Stimulated activated CD8-positive, alpha-beta memory T cell treated with anti-CD3 and anti-CD28 coated beads, Interleukin-12 subunit alpha, Interleukin-12 subunit beta, amount 100 ng/mL, for 1 hour (primary cell): ENCODE measurements at regions not wholly inside any gene's neighbourhood (a gene's known extent, or its start where the extent isn't known, plus 50 kb on each side); places are given as distances from the start of the nearest gene placed in this dataset.
A peak's percentile ranks its signal among the peaks of the same experiment; 100 is the strongest.

Source experiments
- DNase-seq: peaks from one replicate; pipeline ENCODE4 v3.0.0-alpha.2; 2020; ENCODE audit warnings: low read depth

DNA sequence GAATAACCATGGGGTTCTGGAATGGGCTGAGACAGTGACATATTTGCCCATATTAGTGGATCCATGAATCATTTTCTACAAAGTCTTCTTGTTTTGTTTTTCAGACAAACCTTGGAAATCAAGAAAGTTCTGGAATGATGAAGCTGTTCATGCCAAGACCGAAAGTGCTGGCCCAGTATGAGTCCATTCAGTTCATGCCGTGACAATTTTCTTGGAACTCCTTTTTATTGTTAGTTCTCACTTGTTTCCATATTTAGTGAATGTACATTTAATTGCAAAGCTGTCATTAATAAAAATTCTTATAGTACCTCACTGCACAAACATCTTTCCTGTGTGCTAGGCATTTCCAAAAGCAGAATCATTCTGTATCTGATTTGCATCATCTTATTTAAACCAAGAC, 100.6 kb upstream of the KCNJ15 start:
- DNase-seq = no peak

DNA sequence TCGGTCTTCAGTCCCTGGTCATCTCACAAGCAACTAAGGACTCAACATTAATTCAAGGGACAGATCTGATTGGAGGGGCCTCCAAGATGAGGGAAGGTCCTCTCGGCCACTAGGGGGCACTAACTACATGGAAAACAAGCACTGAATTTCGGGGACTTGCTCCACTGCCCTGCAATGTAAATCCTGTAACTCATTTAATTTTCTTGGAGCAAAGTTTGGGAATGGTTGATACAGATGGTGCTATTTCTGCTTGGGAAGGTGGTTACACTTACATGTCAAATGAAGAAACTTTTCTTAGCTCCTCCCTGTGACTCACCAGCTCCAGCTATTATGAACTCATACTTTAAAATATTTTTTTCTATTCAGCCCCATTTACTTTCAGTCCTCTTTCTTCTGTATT, 97.4 kb upstream of the KCNJ15 start:
- DNase-seq = peak; percentile 32

DNA sequence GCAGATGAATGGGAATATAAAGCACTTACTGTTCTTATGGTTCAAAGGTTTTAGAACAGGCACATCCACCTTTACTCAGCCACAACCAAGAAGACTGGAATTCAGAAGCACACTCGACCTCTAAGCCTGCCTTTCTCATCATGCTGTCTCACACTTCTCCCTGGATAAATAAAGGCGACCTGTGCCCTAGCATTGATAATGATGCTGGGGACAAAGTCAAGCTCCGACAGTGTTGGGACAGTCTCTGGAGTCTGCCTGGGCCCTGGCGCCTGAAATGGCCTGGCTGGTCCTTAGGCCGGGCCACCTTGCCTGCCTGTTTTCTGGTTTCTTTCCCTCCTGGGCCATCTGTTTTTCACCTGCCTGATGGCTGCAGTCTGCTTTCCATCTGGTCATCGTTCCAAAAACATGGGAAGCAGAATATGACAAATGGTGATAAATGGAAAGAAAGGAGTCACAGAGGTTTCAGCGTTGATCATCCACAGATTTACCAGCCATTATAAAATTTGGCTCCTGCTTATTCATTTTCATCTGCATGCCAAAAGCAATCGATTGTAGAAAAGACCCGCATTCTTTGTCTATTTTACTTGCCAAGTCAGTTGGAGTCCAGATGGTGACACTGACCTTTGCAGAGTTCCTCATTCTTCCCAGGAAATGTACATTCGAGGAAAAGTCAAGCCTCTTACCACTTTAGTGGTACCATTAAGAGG, 91.2 kb upstream of the KCNJ15 start:
- DNase-seq = no peak

DNA sequence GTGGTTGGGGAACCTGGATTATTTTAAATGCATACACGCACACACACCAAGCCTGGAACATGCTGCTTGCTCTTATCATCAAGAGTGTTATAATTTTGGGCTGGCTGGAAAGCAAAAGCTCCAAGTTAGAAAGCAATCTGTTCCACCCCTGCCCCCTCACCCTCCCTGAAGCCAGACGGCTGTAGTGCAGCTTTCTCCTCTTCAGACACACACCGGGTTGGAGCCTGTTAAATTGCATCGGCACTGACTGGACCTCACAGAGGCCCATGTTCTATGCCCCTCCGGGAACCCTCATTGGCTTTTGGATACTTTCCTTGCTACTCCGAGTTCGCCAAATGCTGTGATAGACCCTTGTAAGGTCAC, 90.6 kb upstream of the KCNJ15 start:
- no peak for DNase-seq

DNA sequence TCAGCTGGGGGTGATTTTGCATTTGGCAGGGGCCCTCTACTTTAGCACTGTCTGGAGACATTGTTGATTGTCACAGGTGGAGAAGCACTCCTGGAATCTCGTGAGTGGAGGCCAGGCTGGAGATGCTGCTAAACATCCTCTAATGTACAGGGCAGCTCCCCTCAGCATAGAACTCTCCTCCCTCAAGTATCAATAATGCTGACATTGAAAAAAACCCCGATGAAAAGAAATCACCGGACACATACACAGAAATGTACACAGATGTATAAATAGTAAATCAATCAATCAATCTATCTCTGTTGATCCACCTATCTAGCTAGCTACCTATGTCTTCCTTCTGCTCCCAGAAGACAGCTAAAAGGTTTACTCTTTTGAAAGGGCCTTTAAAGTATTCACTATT, 89.4 kb upstream of the KCNJ15 start:
- DNase-seq = no peak

DNA sequence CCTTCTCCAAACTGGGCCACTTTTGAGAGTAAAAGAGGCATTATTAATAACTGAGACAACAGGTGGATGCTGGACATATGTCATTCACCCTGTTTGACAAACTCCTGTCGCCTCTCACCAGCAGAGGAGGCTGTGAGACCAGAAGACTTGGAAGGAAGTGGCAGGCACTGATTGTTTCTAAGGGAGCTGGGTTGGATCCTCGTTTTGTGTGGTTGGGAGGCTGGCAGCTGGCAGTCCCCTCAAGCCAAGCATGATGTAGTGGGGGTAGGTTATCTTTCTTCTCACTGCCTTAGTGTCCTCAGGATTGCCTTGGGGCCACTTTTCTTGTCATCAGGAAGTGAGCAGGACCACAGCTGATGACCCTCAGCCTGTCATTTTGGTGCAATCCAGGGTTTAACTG, 86.5 kb upstream of the KCNJ15 start:
- no peak for DNase-seq

DNA sequence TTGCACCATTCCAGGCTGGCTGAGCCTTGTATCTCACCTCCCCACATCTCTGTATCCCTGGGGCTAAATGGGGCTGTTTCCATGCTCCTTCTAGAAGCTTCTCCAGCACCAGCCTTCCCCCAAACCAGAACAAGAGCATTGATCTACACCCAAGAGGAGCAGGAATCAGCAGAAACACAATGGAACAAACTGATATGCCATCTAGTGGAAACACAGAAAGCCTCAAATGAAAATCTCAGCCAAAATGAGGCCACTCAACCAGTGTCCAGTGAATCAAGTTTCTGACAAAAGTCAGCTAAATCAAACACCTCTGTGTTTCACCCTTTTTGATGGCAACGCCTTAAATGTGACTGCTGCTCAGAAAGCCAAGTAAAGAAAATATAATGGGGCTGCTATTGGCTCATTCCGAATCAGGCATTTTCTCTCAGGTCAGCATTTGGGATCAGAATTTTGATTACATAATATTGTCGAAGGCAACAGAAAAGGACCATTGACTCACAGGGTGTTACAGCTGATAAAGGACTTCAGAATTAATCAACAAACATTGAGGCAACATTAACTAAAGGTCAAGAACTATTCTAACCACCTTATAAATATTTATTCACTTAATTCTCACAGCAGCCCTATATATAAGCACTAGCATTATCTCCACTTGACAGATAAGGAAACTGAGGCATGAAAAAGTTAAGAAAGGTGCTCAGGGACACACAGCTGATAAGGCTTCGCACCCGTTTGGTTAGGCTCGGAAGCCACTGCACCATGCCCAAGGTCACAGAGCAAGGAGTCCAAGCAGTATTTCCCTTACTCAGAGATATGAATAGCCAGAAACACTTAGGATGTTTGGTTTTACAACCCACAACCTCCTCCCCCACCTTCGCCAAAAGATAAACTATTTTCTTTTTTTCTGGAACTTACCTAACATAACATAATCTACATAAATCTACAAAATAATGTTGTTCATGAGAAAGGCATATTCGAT, 85.8 kb upstream of the KCNJ15 start:
- DNase-seq = no peak

DNA sequence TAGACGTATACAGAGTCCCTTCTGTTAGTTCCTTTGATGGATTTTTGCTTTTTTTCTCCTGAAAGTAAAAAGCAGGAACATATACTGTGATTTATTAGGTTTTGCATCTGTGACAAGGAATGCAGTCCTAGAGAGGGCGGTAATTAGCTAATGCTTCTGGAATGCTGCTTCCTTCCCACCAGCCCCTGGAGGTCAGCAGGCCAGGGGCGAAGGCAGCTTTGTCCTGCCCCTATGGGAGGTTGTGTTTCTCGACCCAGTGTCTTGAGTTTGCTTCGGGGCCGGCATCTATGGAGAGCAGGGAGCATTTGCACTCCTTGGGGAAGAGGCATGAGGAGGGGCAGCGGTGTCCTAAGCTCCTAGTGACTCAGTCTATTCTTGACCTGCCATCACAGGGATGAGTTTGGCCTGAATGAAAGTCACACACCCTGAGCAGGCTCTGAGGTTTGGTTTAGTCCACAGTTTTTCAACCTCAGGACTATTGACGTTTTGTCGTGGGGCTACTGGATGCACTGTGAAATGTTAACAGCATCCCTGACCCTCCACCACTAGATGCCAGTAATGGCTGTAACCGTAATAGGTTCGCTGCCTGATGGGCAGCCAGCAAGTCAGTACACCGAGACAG, 85.0 kb upstream of the KCNJ15 start:
- DNase-seq = no peak

DNA sequence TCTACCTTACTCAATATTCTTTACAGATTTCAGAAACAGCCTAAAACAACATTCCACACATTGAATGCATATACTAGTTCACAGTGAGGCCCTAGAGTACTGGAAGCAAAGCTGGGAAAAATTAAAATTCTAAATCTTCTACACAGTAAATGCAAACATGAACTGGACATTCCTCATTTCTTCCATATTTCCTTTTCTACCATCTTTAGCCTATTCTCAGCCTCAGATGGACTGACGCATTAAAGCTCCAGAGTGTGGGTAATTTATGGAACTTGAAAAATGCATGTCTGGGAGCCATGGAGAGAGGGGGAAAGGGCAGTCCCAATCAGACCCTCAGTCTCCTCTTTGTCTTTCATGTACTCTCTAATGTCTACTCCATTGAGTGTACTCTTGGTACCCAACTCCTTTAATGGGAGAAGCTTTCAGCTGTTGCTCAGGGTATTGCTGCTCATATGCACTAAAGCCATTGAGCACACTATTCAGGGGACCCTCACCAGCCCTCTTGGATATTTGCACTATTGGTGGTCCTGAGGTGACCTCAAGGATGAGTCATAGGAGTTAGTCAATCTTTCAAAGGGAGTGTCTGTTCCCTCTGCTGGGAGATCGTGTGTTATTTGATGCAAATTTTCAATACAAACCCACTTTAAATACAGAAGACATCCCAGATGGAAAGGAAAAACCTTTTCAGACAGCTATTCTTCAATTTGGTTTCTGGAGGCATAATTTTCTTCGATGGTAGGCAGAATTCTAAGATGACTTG, 83.3 kb upstream of the KCNJ15 start:
- no peak for DNase-seq

DNA sequence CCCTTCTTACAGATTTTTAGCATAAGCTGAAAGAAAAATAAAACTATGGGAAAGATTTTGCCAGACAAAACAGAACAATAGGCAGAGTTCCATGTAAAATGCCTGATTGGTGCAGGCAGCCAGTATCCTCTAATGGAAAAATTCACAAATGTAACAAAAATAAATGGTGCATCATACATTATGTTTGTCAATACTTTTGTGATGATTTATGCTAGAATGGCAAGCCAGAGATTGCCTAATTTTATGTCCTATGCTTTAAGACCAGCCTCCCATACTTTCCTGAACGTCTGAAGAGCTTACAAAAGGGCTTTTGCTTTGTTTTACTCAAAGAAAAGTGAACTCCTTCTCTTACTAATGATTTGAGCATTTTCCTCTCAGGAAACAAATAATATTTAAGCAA, 81.5 kb upstream of the KCNJ15 start:
- no peak for DNase-seq

DNA sequence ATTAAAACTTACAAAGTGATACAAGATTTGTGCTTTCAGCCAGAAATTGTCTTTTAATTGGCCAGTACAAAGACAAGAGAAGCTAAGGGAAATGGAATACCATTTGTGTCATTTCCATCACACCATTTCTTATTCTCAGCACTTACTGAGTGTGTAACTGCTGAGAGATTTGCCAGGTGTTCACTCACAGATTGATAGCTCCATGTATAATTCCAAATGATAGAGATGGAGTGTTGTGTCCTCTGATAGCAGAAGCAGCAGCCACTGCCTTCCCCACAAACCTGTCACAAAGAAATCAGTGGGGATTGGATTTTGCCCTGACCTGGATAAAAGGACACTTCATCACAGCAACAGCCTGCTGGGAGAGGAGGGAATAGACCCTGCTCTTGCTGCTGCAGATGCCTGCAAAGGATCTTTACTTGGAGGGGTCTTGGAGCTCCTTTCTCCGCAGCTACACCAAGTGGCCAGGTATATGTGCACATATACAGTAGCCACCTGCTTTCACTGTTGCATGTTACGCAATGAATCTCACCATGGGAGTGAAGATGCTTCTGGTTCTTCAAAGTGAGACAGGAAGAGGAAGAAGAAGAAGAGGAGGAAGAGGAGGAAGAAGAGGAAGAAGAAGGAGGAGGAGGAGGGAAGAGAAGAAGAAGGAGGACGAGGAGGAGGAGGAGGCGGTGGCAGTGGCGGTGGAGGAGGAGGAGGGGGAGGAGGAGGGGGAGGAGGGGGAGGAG, 78.7 kb upstream of the KCNJ15 start:
- DNase-seq = no peak

DNA sequence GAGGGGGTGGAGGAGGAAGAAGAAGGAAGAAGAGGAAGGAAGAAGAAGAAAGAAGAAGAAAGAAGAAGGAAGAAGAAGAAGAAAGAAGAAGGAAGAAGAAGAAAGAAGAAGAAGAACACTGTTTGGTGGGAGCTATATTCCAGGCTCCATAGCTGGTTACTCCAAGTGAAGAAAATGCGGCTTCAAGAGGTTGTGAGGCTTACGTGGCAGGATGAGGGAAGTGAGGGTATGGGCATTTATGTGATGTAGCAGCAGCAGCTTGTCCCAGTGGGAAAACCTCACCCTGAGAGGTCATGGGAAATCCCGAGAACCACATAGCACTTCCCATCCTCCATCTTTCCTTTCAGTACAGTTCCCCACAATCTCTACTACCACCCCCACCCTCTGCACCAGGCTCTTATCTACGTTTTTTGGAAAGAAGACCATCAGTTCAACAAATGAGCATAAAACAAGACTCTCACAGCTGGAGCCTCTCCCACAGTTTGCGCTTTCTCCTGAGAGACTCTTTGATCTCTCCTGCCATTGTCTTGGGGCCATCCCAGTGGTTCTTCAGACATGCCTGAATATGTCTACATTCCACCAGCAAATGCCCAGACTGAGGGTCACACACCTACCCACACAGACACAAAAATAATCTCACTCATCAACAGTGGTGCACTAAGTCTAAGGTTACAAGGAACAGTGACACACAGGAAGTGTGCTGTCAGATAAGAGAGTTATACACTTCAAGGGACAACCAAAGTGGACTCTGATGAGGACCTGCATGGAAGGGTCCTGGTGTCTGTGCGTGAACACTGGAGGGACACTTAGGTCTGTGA, 77.9 kb upstream of the KCNJ15 start:
- DNase-seq = no peak

DNA sequence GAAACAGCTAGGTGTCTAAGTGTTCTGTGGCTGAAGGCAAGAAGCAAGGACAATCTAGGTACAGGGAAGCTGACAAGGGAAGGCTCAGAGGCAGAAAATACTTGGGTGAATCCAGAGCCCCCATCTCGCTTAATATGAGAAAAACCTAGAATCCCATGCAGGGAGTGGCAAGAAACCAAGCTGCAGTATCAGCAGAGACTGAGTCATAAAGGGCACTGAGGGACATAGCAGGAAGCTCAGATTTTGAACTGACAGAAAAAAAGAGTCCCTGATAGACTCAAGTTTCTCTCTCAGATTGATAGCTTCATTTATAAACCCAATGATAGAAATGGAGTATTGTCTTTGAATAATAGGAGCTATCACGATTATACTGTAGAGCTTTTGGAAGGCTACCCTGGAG, 77.3 kb upstream of the KCNJ15 start:
- no peak for DNase-seq

DNA sequence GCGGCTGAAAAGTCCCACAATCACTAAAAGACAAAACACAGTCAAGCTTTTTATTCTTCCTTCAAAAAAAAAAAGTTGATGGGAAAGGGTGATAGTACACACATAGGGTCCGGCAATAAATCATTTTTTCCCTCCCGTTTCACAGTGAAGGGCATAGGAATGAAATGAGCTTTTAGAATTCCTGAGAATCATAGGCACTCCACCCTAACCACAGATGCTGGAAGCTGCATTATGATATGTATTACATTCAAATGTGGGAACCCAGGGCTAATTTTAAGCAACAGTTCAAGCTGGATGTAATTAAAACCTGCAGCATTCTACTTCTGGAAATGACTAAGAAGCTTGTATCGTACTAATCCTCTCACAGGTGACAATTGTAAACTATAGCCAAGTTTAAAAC, 75.7 kb upstream of the KCNJ15 start:
- DNase-seq = no peak

DNA sequence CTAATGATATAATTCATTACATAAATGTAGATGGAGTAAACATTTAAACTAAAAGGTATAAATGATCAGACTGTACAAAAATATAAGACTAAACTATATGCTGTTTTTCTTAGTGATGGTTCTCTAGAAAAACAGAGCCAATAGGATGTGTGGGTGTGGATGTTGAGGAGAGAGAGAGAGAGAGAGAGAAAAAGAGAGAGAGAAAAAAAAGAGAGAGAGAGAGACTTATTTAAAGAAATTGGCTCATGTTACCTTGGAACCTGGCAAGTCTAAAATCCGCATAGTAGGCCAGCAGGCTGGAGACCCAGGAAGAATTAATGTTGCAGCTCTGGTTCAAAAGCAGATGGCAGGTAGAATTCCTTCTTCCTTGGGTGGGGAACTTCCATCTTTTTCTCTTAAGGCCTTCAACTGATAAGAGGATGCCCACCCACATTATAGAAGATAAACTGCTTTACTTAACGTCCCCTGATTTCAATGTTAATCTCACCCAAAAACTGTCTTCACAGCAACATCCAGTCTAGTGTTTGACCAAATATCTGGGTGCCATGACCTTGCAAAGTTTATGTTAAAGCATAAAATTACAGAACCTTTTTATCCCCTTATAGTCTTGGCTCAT, 74.3 kb upstream of the KCNJ15 start:
- DNase-seq = no peak

DNA sequence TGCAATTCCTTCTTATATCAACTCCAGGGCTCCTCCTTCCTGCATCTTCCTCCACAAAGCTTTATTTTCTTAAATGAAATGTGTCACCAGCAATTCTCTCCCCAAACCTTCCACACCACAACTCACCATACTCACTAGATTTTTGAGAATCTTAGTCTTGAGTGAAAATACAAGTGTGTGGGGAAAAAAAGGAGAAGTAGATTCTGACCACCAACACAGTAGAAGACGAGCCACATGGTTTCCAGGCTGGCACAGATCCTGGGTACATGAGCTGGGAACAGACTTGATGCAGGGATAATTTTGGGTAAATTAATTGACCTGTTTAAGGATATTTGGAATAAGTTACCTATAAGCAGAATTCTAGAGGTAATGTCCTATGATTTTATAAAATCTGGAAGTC, 72.8 kb upstream of the KCNJ15 start:
- no peak for DNase-seq

DNA sequence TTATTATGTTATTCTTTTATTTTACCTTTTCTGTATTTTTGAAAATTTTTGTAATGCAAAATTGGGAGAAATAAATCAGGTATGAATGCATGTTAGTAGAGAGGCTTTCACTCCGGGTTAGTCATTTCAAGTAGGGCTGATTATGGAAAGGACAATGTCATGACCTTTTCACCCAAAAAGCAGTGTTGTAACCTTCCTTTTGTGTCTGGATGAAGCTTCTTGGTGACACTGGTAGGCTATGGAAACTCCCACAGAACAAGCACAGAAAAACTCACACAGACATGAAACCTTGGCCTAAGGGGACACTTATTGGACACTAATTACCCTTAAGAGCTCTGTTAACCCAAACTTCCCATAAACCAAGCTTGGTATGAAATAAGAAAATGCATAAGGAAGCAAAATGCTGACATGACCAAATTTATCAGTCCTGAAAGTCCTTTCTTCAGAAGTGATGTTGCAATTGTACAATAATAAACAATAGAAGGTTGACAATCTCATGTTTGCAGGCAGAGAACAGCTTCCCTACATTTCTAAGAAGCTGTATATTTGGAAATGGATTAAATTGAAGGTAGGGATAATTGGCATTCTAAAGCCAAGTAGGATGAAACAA, 70.0 kb upstream of the KCNJ15 start:
- no peak for DNase-seq

DNA sequence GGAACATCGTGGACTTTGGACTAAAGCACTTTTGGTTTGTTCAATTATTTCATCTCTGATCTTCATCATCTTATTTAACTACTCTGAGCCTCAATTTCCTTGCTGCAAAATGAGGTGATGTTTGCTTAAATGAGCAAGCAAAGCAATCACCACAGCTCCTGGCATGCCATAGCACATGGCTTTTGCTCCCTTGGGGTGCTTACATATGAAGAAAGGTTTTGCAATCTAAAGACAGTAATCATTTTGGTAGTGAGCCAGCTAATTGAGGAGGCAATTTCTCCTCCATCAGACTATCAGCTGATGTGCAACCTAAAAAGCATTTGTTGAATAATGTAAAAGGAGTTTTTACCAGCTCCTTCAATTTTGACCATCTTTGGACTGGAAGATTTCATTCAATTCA, 68.8 kb upstream of the KCNJ15 start:
- DNase-seq = no peak

DNA sequence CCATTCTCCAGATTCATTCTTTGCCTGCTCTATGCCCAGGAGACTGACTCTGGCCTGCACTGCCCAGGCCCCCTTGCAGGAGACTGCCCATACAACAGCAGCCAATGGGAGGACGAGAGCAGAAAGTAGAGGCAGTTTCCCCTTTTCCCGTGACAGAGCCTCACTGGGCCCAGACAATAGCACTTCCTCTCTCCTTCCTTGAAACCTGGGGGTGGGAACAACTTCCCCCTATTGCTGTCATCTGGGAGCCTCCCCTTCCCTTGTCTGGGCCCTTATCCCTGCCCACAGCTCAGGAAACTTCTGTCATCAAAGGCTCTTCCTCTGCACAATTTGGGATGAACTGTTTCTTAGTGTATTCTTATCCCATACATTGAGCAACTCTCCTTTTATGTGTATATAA, 60.8 kb upstream of the KCNJ15 start:
- no peak for DNase-seq

DNA sequence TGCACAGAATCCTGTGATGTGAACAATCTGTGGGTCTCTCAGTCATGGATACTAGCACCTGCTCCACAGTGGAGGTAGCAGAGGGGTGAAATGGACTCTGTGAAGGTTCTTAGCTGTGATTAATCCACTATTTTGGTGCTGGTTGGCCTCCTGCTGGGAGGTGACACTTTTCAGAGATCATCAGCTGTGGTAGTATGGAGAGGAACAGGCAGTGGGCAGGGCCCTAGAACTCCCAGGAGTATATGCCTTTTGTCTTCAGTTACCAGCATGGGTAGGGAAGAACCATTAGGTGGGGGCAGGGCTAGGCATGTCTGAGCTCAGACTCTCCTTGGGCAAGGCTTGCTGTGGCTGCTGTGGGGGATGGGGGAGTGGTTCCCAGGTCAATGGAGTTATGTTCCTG, 54.0 kb upstream of the KCNJ15 start:
- DNase-seq = no peak
